ENCODE measurements at regions not wholly inside any gene's neighbourhood (a gene's known extent, or its start where the extent isn't known, plus 50 kb on each side); places are given as distances from the start of the nearest gene placed in this dataset.

- no peak for DNase-seq (ENCODE audit: low read depth)
- no peak for TF ChIP-seq CTCF (IDR thresholded peaks at IDR 0.05; ENCODE audit: low read depth, low read length, missing control alignments)
- H3K4me3 ChIP-seq (ENCODE audit: low read depth, low read length), result no peak overlapping the region
Observed at GRCh38 chr5:167332309-167332708, 959.1 kb upstream of the WWC1 start.

GRCh38 chr5:167336161-167336560, 955.3 kb upstream of the WWC1 start:
- no peak for DNase-seq (ENCODE audit: low read depth)
- H3K4me3 ChIP-seq (ENCODE audit: low read depth, low read length), result no peak overlapping the region
- no peak for TF ChIP-seq CTCF (IDR thresholded peaks at IDR 0.05; ENCODE audit: low read depth, low read length, missing control alignments)

GRCh38 chr5:167339205-167339604, 952.2 kb upstream of the WWC1 start:
- no peak for TF ChIP-seq CTCF (IDR thresholded peaks at IDR 0.05; ENCODE audit: low read depth, low read length, missing control alignments)
- no peak for DNase-seq (ENCODE audit: low read depth)
- no peak overlapping the region for H3K4me3 ChIP-seq (ENCODE audit: low read depth, low read length)

- no peak overlapping the region for H3K4me3 ChIP-seq (ENCODE audit: low read depth, low read length)
- TF ChIP-seq CTCF (IDR thresholded peaks at IDR 0.05; ENCODE audit: low read depth, low read length, missing control alignments), result no peak
- DNase-seq (ENCODE audit: low read depth), result no peak
Observed at GRCh38 chr5:167346461-167346860, 945.0 kb upstream of the WWC1 start.

GRCh38 chr5:167348251-167348926, 943.1 kb upstream of the WWC1 start:
- DNase-seq (ENCODE audit: low read depth), result no peak
- TF ChIP-seq CTCF (IDR thresholded peaks at IDR 0.05; ENCODE audit: low read depth, low read length, missing control alignments), result no peak
- no peak overlapping the region for H3K4me3 ChIP-seq (ENCODE audit: low read depth, low read length)

- H3K4me3 ChIP-seq (ENCODE audit: low read depth, low read length), result no peak overlapping the region
- DNase-seq (ENCODE audit: low read depth), result no peak
- no peak for TF ChIP-seq CTCF (IDR thresholded peaks at IDR 0.05; ENCODE audit: low read depth, low read length, missing control alignments)
Observed at GRCh38 chr5:167348980-167349379, 942.5 kb upstream of the WWC1 start.

GRCh38 chr5:167351316-167351715, 940.1 kb upstream of the WWC1 start:
- no peak overlapping the region for H3K4me3 ChIP-seq (ENCODE audit: low read depth, low read length)
- no peak for TF ChIP-seq CTCF (IDR thresholded peaks at IDR 0.05; ENCODE audit: low read depth, low read length, missing control alignments)
- no peak for DNase-seq (ENCODE audit: low read depth)

Measured in GM12864 (cell line).